ENCODE measurements at regions not wholly inside any gene's neighbourhood (a gene's known extent, or its start where the extent isn't known, plus 50 kb on each side); places are given as distances from the start of the nearest gene placed in this dataset.

DNA sequence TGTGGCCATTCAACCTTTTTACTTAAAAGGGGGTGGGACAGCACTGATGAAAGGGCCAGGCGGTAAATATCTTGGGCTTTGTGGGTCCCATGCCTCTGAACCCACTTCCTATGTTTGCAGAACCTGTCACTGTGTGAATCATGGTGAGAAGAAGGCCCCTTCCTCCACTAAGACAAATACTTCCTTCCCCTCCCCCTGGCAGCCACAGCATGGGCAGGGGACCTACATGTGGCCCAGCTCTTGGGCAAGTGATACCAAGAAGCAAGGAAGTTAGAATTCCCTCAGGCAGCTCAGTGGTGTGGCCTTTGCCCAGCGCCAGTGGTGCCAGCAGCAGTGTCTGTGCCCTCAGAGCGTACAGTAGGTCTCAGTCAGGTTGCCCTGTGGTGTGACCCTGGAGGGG, 168.6 kb downstream of the TRIM33 start:
- TF ChIP-seq CTCF (conservative IDR thresholded peaks at IDR 0.05; ENCODE audit: low read depth, low read length) (no peak), EZH2 (IDR thresholded peaks at IDR 0.05; ENCODE audit: borderline replicate concordance, low read depth, low read length, poor library complexity, severe bottlenecking) (no peak)
